ENCODE measurements at regions not wholly inside any gene's neighbourhood (a gene's known extent, or its start where the extent isn't known, plus 50 kb on each side); places are given as distances from the start of the nearest gene placed in this dataset.

DNA sequence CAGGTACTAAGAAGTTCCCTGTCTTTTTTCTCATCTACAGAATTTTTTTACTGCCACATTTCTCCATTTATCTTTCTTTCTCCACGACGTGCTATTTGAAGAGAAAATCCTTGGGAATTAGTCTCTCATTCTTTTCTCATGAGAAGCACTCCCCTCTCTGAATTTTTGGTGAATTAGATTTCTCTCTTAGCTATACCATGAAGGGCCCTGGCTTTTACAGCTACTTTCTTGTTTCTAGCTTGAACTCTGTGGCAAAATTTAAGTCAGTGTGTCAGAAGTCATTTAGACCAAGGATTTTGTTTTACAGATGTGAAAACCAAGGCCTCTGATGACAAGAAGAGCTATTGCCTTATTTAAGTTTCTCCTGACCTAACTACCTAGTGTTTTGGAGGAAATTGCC, 213.1 kb downstream of the AEBP2 start:
- ChIA-PET CTCF (no interaction called here), POLR2A (no interaction called here)
- no TSS peak for BruUV-seq (replicated peaks)
- in situ Hi-C loops (cut with HindIII; ENCODE audit: low pct_unique_long_range_greater_than_20kb, low sequenced_read_pairs), result no loop called here
- Histone ChIP-seq H3K4me1 (ENCODE audit: control insufficient read depth, insufficient read depth, low read length) (no peaks in the 10 kb centered on the region), H3K9me3 (ENCODE audit: control insufficient read depth, insufficient read depth, low read depth, low read length) (no peaks in the 10 kb centered on the region), H3K36me3 (ENCODE audit: control insufficient read depth, insufficient read depth, low read length) (no peaks in the 10 kb centered on the region), H3K4me3 (ENCODE audit: low read depth in 2 of 2, low read length in 2 of 2) (no peak overlapping the region), H3K27me3 (ENCODE audit: control insufficient read depth, insufficient read depth, low read length) (no peaks in the 10 kb centered on the region), H3K27ac (ENCODE audit: low read length) (no peak overlapping the region)
- no peak for ATAC-seq
- TF ChIP-seq, protein P1, sequence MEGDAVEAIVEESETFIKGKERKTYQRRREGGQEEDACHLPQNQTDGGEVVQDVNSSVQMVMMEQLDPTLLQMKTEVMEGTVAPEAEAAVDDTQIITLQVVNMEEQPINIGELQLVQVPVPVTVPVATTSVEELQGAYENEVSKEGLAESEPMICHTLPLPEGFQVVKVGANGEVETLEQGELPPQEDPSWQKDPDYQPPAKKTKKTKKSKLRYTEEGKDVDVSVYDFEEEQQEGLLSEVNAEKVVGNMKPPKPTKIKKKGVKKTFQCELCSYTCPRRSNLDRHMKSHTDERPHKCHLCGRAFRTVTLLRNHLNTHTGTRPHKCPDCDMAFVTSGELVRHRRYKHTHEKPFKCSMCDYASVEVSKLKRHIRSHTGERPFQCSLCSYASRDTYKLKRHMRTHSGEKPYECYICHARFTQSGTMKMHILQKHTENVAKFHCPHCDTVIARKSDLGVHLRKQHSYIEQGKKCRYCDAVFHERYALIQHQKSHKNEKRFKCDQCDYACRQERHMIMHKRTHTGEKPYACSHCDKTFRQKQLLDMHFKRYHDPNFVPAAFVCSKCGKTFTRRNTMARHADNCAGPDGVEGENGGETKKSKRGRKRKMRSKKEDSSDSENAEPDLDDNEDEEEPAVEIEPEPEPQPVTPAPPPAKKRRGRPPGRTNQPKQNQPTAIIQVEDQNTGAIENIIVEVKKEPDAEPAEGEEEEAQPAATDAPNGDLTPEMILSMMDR (IDR thresholded peaks at IDR 0.05), result no peak
- no peak for TF ChIP-seq TCF7L2 (IDR thresholded peaks at IDR 0.05; ENCODE audit: low read depth, low read length)
- no peak for TF ChIP-seq SIN3A (IDR thresholded peaks at IDR 0.05; ENCODE audit: borderline replicate concordance, insufficient read depth, low read depth, low read length)
- TF ChIP-seq, protein P2, sequence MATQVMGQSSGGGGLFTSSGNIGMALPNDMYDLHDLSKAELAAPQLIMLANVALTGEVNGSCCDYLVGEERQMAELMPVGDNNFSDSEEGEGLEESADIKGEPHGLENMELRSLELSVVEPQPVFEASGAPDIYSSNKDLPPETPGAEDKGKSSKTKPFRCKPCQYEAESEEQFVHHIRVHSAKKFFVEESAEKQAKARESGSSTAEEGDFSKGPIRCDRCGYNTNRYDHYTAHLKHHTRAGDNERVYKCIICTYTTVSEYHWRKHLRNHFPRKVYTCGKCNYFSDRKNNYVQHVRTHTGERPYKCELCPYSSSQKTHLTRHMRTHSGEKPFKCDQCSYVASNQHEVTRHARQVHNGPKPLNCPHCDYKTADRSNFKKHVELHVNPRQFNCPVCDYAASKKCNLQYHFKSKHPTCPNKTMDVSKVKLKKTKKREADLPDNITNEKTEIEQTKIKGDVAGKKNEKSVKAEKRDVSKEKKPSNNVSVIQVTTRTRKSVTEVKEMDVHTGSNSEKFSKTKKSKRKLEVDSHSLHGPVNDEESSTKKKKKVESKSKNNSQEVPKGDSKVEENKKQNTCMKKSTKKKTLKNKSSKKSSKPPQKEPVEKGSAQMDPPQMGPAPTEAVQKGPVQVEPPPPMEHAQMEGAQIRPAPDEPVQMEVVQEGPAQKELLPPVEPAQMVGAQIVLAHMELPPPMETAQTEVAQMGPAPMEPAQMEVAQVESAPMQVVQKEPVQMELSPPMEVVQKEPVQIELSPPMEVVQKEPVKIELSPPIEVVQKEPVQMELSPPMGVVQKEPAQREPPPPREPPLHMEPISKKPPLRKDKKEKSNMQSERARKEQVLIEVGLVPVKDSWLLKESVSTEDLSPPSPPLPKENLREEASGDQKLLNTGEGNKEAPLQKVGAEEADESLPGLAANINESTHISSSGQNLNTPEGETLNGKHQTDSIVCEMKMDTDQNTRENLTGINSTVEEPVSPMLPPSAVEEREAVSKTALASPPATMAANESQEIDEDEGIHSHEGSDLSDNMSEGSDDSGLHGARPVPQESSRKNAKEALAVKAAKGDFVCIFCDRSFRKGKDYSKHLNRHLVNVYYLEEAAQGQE (IDR thresholded peaks at IDR 0.05; ENCODE audit: insufficient read depth in 1 of 2, low read depth in 2 of 2, low read length in 1 of 2), result no peak
- no peak for TF ChIP-seq POLR2AphosphoS5 (IDR thresholded peaks at IDR 0.05; ENCODE audit: low read depth, low read length)
- intact Hi-C loops (cut with micrococcal nuclease; ENCODE audit: unreplicated experiment), result no loop called here
- DNase-seq (ENCODE audit: low read depth, low spot score), result no peak

DNA sequence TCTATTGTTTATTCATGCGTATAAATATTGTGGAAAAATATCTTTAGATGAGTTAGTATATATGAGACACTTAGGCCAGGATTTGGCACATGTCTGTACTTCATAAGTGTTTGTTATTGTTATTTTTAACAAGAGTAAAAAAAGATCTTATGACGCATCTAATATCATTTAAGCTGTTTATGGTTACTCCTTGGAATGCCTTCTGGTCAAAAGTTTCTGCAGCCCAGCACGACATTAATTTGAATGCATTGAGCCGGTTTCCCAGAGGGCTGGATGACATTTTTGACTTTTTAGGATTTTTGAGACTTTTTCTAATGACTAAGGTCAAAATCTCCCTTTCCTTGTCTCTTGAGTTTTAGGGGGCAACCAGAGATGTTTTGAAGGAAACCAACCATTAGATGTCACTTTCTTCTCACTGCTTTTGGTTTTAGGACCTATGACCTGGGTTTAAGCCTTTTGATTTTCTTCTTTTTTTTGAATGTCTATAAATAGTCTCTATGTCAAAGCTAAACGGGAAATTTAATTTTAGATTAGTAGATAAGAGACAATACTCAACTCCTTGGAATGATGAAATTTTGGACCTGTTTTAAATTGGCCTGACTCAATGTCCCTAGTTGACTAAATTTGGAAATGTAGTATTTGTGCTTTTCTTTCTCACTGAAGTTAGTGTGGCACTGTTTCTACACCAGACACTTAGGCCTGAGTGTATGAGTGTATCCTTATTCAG, 215.5 kb downstream of the AEBP2 start:
- intact Hi-C loops (cut with micrococcal nuclease; ENCODE audit: unreplicated experiment) (no loop called here), in situ Hi-C loops (cut with HindIII; ENCODE audit: low pct_unique_long_range_greater_than_20kb, low sequenced_read_pairs) (no loop called here)
- H3K36me3 ChIP-seq (ENCODE audit: control insufficient read depth, insufficient read depth, low read length), result no peaks in the 10 kb centered on the region
- ATAC-seq (no peak), DNase-seq (ENCODE audit: low read depth, low spot score) (no peak)
- H3K4me1 ChIP-seq (ENCODE audit: control insufficient read depth, insufficient read depth, low read length), result no peaks in the 10 kb centered on the region
- ChIA-PET CTCF (no interaction called here), POLR2A (no interaction called here)
- no TSS peak for BruUV-seq (replicated peaks)
- H3K9me3 ChIP-seq (ENCODE audit: control insufficient read depth, insufficient read depth, low read depth, low read length), result no peaks in the 10 kb centered on the region
- no peak overlapping the region for H3K27ac ChIP-seq (ENCODE audit: low read length)
- no peaks in the 10 kb centered on the region for H3K27me3 ChIP-seq (ENCODE audit: control insufficient read depth, insufficient read depth, low read length)
- no peak overlapping the region for H3K4me3 ChIP-seq (ENCODE audit: low read depth in 2 of 2, low read length in 2 of 2)
- no peak for TF ChIP-seq POLR2AphosphoS5 (IDR thresholded peaks at IDR 0.05; ENCODE audit: low read depth, low read length)
- no peak for TF ChIP-seq TCF7L2 (IDR thresholded peaks at IDR 0.05; ENCODE audit: low read depth, low read length)

DNA sequence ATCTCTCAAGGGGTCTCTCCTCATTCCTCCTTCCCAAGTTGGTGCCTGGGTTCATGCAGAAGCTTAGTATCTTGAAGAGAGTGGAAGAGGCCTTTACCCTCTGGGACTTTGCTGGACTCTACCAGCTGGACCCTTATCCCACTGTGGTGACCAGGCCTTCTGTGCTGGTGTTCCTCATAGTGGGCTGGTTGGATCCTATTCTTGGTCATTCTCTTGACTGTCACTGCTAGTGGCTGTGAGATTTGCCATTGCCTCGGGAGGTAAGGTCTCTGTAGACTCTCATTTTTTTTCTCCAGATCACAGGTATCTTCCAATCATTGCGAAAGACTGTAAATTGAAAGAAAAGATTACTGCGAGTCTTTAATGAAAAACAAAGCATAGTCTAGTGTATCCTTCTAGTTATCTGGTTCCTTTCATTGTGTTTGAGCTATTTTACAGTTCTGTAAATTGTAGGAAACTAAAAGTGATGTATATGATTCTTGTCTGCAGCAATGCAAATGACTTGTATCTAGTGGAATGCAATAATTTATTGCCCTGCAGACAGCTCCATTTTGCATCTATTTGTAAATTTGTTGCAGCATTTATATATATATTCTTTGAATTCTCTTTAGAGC, 217.9 kb downstream of the AEBP2 start:
- in situ Hi-C loops (cut with HindIII; ENCODE audit: low pct_unique_long_range_greater_than_20kb, low sequenced_read_pairs), result no loop called here

More for the DNA sequence above, 217.9 kb downstream of the AEBP2 start:
- DNase-seq (ENCODE audit: low read depth, low spot score) (no peak), ATAC-seq (no peak)
- Histone ChIP-seq H3K27ac (ENCODE audit: low read length) (no peak overlapping the region), H3K9me3 (ENCODE audit: control insufficient read depth, insufficient read depth, low read depth, low read length) (no peaks in the 10 kb centered on the region), H3K36me3 (ENCODE audit: control insufficient read depth, insufficient read depth, low read length) (no peaks in the 10 kb centered on the region), H3K4me1 (ENCODE audit: control insufficient read depth, insufficient read depth, low read length) (no peaks in the 10 kb centered on the region), H3K4me3 (ENCODE audit: low read depth in 2 of 2, low read length in 2 of 2) (no peak overlapping the region), H3K27me3 (ENCODE audit: control insufficient read depth, insufficient read depth, low read length) (no peaks in the 10 kb centered on the region)
- ChIA-PET CTCF (no interaction called here), POLR2A (no interaction called here)
- intact Hi-C loops (cut with micrococcal nuclease; ENCODE audit: unreplicated experiment), result no loop called here
- no TSS peak for BruUV-seq (replicated peaks)
- no peak for TF ChIP-seq POLR2AphosphoS5 (IDR thresholded peaks at IDR 0.05; ENCODE audit: low read depth, low read length)
- no peak for TF ChIP-seq SIN3A (IDR thresholded peaks at IDR 0.05; ENCODE audit: borderline replicate concordance, insufficient read depth, low read depth, low read length)
- TF ChIP-seq TCF7L2 (IDR thresholded peaks at IDR 0.05; ENCODE audit: low read depth, low read length), result no peak
- TF ChIP-seq, protein P2 (IDR thresholded peaks at IDR 0.05; ENCODE audit: insufficient read depth in 1 of 2, low read depth in 2 of 2, low read length in 1 of 2), result no peak
- TF ChIP-seq, protein P1 (IDR thresholded peaks at IDR 0.05), result no peak
